ENCODE measurements at regions not wholly inside any gene's neighbourhood (a gene's known extent, or its start where the extent isn't known, plus 50 kb on each side); places are given as distances from the start of the nearest gene placed in this dataset.

DNA sequence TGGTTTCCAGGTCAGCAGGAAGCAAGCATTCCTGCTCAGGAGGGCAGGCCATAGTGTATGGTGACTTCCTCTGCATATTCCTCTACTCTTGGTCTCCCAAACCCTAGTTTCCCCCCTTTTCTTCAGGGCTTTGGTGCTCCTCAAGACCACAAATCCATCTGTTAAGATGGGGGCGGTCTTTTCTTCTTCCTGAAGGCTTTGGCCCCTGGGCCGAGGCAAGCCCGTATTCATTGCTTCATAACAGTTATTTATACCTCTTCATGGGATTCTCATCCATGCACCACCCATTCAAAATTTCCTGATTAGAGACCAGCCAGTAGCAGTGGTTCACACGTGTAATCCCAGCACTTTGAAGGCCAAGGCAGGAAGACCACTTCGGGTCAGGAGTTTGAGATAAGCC is 62.1 kb upstream of the IL12A start:
- Histone ChIP-seq H3F3A (ENCODE audit: insufficient read depth, low read length, poor library complexity, severe bottlenecking) (no peaks in the 10 kb centered on the region), H3K9ac (ENCODE audit: low read length) (no peak overlapping the region)
- TF ChIP-seq EZH2 (IDR thresholded peaks at IDR 0.05; ENCODE audit: borderline replicate concordance, insufficient read depth, low read length, poor library complexity, severe bottlenecking) = no peak
- TF ChIP-seq, protein P1, sequence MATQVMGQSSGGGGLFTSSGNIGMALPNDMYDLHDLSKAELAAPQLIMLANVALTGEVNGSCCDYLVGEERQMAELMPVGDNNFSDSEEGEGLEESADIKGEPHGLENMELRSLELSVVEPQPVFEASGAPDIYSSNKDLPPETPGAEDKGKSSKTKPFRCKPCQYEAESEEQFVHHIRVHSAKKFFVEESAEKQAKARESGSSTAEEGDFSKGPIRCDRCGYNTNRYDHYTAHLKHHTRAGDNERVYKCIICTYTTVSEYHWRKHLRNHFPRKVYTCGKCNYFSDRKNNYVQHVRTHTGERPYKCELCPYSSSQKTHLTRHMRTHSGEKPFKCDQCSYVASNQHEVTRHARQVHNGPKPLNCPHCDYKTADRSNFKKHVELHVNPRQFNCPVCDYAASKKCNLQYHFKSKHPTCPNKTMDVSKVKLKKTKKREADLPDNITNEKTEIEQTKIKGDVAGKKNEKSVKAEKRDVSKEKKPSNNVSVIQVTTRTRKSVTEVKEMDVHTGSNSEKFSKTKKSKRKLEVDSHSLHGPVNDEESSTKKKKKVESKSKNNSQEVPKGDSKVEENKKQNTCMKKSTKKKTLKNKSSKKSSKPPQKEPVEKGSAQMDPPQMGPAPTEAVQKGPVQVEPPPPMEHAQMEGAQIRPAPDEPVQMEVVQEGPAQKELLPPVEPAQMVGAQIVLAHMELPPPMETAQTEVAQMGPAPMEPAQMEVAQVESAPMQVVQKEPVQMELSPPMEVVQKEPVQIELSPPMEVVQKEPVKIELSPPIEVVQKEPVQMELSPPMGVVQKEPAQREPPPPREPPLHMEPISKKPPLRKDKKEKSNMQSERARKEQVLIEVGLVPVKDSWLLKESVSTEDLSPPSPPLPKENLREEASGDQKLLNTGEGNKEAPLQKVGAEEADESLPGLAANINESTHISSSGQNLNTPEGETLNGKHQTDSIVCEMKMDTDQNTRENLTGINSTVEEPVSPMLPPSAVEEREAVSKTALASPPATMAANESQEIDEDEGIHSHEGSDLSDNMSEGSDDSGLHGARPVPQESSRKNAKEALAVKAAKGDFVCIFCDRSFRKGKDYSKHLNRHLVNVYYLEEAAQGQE (IDR thresholded peaks at IDR 0.05; ENCODE audit: borderline replicate concordance) = no peak
- no peak for TF ChIP-seq MXI1 (conservative IDR thresholded peaks at IDR 0.05; ENCODE audit: poor library complexity, severe bottlenecking)
- no peak for TF ChIP-seq SMC3 (conservative IDR thresholded peaks at IDR 0.05; ENCODE audit: poor library complexity)
- no peak for TF ChIP-seq POLR2AphosphoS5 (IDR thresholded peaks at IDR 0.05)
- TF ChIP-seq EP300 (conservative IDR thresholded peaks at IDR 0.05; ENCODE audit: poor library complexity, severe bottlenecking) = no peak
- no peak for TF ChIP-seq RAD21 (conservative IDR thresholded peaks at IDR 0.05)
- TF ChIP-seq TAF1 (IDR thresholded peaks at IDR 0.05; ENCODE audit: low read depth) = no peak
- no peak for TF ChIP-seq CTCF (IDR thresholded peaks at IDR 0.05; ENCODE audit: poor library complexity, severe bottlenecking)

DNA sequence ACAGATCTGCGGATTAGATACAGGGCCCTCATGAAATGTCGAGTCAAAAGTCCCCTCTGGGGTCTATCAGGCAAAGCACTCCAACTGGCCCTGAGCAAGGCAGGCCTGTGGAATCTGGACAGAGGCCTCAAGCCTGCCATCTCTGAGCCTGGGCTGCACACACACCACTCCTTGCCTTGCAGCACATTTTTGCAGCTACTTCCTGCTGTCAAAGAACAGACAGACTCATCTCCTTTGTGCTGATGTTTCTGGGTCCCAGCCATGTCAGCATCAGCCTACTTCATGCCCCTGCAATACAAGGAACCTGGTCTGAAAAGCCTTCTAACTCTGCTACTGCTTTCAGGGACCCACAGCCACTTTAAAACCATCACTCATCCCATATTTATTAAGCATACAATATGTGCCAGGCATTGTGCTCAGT is 60.6 kb upstream of the IL12A start:
- no peak overlapping the region for H3K27ac ChIP-seq (ENCODE audit: low read length)
- no peak overlapping the region for H3K9ac ChIP-seq (ENCODE audit: low read length)
- H3F3A ChIP-seq (ENCODE audit: insufficient read depth, low read length, poor library complexity, severe bottlenecking) = no peaks in the 10 kb centered on the region
- no peaks in the 10 kb centered on the region for H3K27me3 ChIP-seq (ENCODE audit: insufficient read depth, low read depth, low read length)
- H3K4me2 ChIP-seq (ENCODE audit: low read length) = no peak overlapping the region
- no peaks in the 10 kb centered on the region for H4K20me1 ChIP-seq (ENCODE audit: insufficient read depth)
- no peaks in the 10 kb centered on the region for H3K9me3 ChIP-seq (ENCODE audit: low read length)
- no peaks in the 10 kb centered on the region for H3K9me2 ChIP-seq (ENCODE audit: insufficient read depth, low read length)
- H2AFZ ChIP-seq (ENCODE audit: low read depth, low read length) = no peak overlapping the region
- no peaks in the 10 kb centered on the region for H3K79me2 ChIP-seq (replicated peaks; ENCODE audit: insufficient read depth, low read length)
- TF ChIP-seq SMC3 (conservative IDR thresholded peaks at IDR 0.05; ENCODE audit: poor library complexity) = no peak
- TF ChIP-seq POLR2AphosphoS5 (IDR thresholded peaks at IDR 0.05) = no peak
- TF ChIP-seq, protein P1 (IDR thresholded peaks at IDR 0.05; ENCODE audit: borderline replicate concordance) = no peak
- no peak for TF ChIP-seq EP300 (conservative IDR thresholded peaks at IDR 0.05; ENCODE audit: poor library complexity, severe bottlenecking)
- TF ChIP-seq RAD21 (conservative IDR thresholded peaks at IDR 0.05) = no peak
- TF ChIP-seq MXI1 (conservative IDR thresholded peaks at IDR 0.05; ENCODE audit: poor library complexity, severe bottlenecking) = no peak
- no peak for TF ChIP-seq EZH2 (IDR thresholded peaks at IDR 0.05; ENCODE audit: borderline replicate concordance, insufficient read depth, low read length, poor library complexity, severe bottlenecking)
- TF ChIP-seq TAF1 (IDR thresholded peaks at IDR 0.05; ENCODE audit: low read depth) = no peak
- no peak for TF ChIP-seq CTCF (IDR thresholded peaks at IDR 0.05; ENCODE audit: poor library complexity, severe bottlenecking)
- H3K4me3 ChIP-seq (ENCODE audit: low read length) = no peak overlapping the region
- no peaks in the 10 kb centered on the region for H3K36me3 ChIP-seq (ENCODE audit: insufficient read depth, low read length)

More for the DNA sequence above, 62.1 kb upstream of the IL12A start:
- no peak overlapping the region for H3K4me2 ChIP-seq (ENCODE audit: low read length)
- no peaks in the 10 kb centered on the region for H3K27me3 ChIP-seq (ENCODE audit: insufficient read depth, low read depth, low read length)
- H3K9me3 ChIP-seq (ENCODE audit: low read length) = no peaks in the 10 kb centered on the region
- H3K4me3 ChIP-seq (ENCODE audit: low read length) = no peak overlapping the region
- no peak overlapping the region for H2AFZ ChIP-seq (ENCODE audit: low read depth, low read length)
- no peaks in the 10 kb centered on the region for H3K9me2 ChIP-seq (ENCODE audit: insufficient read depth, low read length)
- no peaks in the 10 kb centered on the region for H3K36me3 ChIP-seq (ENCODE audit: insufficient read depth, low read length)
- no peaks in the 10 kb centered on the region for H3K79me2 ChIP-seq (replicated peaks; ENCODE audit: insufficient read depth, low read length)
- H3K27ac ChIP-seq (ENCODE audit: low read length) = no peak overlapping the region
- H4K20me1 ChIP-seq (ENCODE audit: insufficient read depth) = no peaks in the 10 kb centered on the region

Data from neural cell (in vitro differentiated cells).